Glomerular endothelial cell (primary cell): ENCODE measurements at regions not wholly inside any gene's neighbourhood (a gene's known extent, or its start where the extent isn't known, plus 50 kb on each side); places are given as distances from the start of the nearest gene placed in this dataset.

Source experiments
- DNase-seq: peaks from one replicate; pipeline ENCODE4 v3.0.0-alpha.2; 2011; ENCODE audit warnings: low read depth, low spot score; ENCODE audit errors: extremely low read depth

- DNase-seq: no peak
These were observed 506.1 kb upstream of the FZD8 start for GRCh38 chr10:36148207-36148606.

GRCh38 chr10:36147529-36147928 is 505.4 kb upstream of the FZD8 start:
- DNase-seq: no peak

GRCh38 chr10:36141856-36142560 is 499.9 kb upstream of the FZD8 start:
- no peak for DNase-seq

- no peak for DNase-seq
These were observed 487.0 kb upstream of the FZD8 start for GRCh38 chr10:36129051-36129450.

- no peak for DNase-seq
These were observed 484.0 kb upstream of the FZD8 start for GRCh38 chr10:36126076-36126475.

GRCh38 chr10:36119455-36119854 is 477.4 kb upstream of the FZD8 start:
- DNase-seq: no peak

- no peak for DNase-seq
These were observed 476.2 kb upstream of the FZD8 start for GRCh38 chr10:36118314-36118713.

GRCh38 chr10:36117890-36118289 is 475.8 kb upstream of the FZD8 start:
- DNase-seq: no peak

- no peak for DNase-seq
These were observed 475.1 kb upstream of the FZD8 start for GRCh38 chr10:36117231-36117630.

GRCh38 chr10:36116731-36117130 is 474.6 kb upstream of the FZD8 start:
- DNase-seq: no peak

GRCh38 chr10:36116040-36116439 is 473.9 kb upstream of the FZD8 start:
- no peak for DNase-seq

GRCh38 chr10:36115364-36115763 is 473.3 kb upstream of the FZD8 start:
- DNase-seq: no peak

- DNase-seq: no peak
These were observed 472.8 kb upstream of the FZD8 start for GRCh38 chr10:36114913-36115312.

- DNase-seq: no peak
These were observed 472.0 kb upstream of the FZD8 start for GRCh38 chr10:36114141-36114540.

GRCh38 chr10:36111676-36112075 is 469.6 kb upstream of the FZD8 start:
- no peak for DNase-seq

GRCh38 chr10:36110097-36110496 is 468.0 kb upstream of the FZD8 start:
- no peak for DNase-seq

- DNase-seq: no peak
These were observed 467.4 kb upstream of the FZD8 start for GRCh38 chr10:36109399-36110023.

GRCh38 chr10:36097696-36098095 is 455.6 kb upstream of the FZD8 start:
- DNase-seq: no peak

GRCh38 chr10:36096576-36096975 is 454.5 kb upstream of the FZD8 start:
- no peak for DNase-seq

- DNase-seq: no peak
These were observed 452.0 kb upstream of the FZD8 start for GRCh38 chr10:36094096-36094495.

GRCh38 chr10:36092116-36092515 is 450.0 kb upstream of the FZD8 start:
- no peak for DNase-seq

GRCh38 chr10:36091007-36091406 is 448.9 kb upstream of the FZD8 start:
- no peak for DNase-seq
